DOHH2 (cell line): ENCODE measurements at regions not wholly inside any gene's neighbourhood (a gene's known extent, or its start where the extent isn't known, plus 50 kb on each side); places are given as distances from the start of the nearest gene placed in this dataset.
A peak's percentile ranks its signal among the peaks of the same experiment; 100 is the strongest.

Experiments
- H3F3A ChIP-seq: fragments of 200-600 bp; sonication (generic), shearing (Covaris generic); 2 replicates; pipeline ENCODE4 v1.6.0; 2016; ENCODE audit warnings: antibody characterized with exemption, mild to moderate bottlenecking; ENCODE audit not compliant: control insufficient read depth, insufficient read depth
- H3K27ac ChIP-seq: fragments of 200-600 bp; sonication (generic); 2 replicates; pipeline ENCODE4 v1.5.1; 2014; ENCODE audit warnings: low read depth, mild to moderate bottlenecking, low read length, moderate library complexity
- H3K27me3 ChIP-seq: fragments of 200-600 bp; sonication (generic); 2 replicates; pipeline ENCODE4 v1.6.1; 2014; ENCODE audit warnings: mild to moderate bottlenecking, low read length, mixed read lengths; ENCODE audit not compliant: control insufficient read depth
- H3K36me3 ChIP-seq: fragments of 200-600 bp; sonication (generic); 2 replicates; pipeline ENCODE4 v1.6.1; 2014; ENCODE audit warnings: mild to moderate bottlenecking, low read length, moderate library complexity, mixed read lengths; ENCODE audit not compliant: control insufficient read depth
- H3K4me1 ChIP-seq: fragments of 200-600 bp; sonication (generic); 2 replicates; pipeline ENCODE4 v1.6.1; 2014; ENCODE audit warnings: mild to moderate bottlenecking, low read length, mixed read lengths; ENCODE audit not compliant: control insufficient read depth
- H3K4me2 ChIP-seq: fragments of 200-600 bp; sonication (generic); 2 replicates; pipeline ENCODE4 v1.6.0; 2014; ENCODE audit warnings: mild to moderate bottlenecking, low read length, moderate library complexity
- H3K4me3 ChIP-seq: fragments of 200-600 bp; sonication (generic); 2 replicates; pipeline ENCODE4 v1.5.1; 2014; ENCODE audit warnings: mild to moderate bottlenecking, low read length, mixed read lengths
- H3K79me2 ChIP-seq: fragments of 200-600 bp; sonication (generic); 2 replicates; pipeline ENCODE4 v1.6.1; 2014; ENCODE audit warnings: mild to moderate bottlenecking, low read length, mixed read lengths; ENCODE audit not compliant: control insufficient read depth
- H3K9me2 ChIP-seq: fragments of 200-600 bp; sonication (generic); replicated peaks from 2 replicates; pipeline ENCODE4 v1.6.1; 2014; ENCODE audit warnings: mild to moderate bottlenecking, low read length, mixed read lengths; ENCODE audit not compliant: control insufficient read depth
- H3K9me3 ChIP-seq: fragments of 200-600 bp; sonication (generic); 2 replicates; pipeline ENCODE4 v1.6.1; 2014; ENCODE audit warnings: antibody characterized with exemption, low read length, mixed read lengths; ENCODE audit not compliant: control insufficient read depth, insufficient read depth
- H4K20me1 ChIP-seq: fragments of 200-600 bp; sonication (generic); 2 replicates; pipeline ENCODE4 v1.6.0; 2014; ENCODE audit warnings: low read depth, mild to moderate bottlenecking, antibody characterized with exemption, low read length, moderate library complexity; ENCODE audit not compliant: control insufficient read depth, insufficient read depth
- EZH2phosphoT487 ChIP-seq: fragments of 200-600 bp; sonication (generic); IDR thresholded peaks from 2 replicates; pipeline ENCODE4 v1.6.1; 2017; ENCODE audit warnings: borderline replicate concordance, mild to moderate bottlenecking, antibody characterized with exemption, low read length, moderate library complexity, mixed read lengths
- TF ChIP-seq, protein P1 (sequence below): fragments of 200-600 bp; sonication (generic); IDR thresholded peaks from one replicate; pipeline ENCODE4 v1.5.1; 2014; ENCODE audit warnings: antibody characterized with exemption, mild to moderate bottlenecking, low read depth, low read length; ENCODE audit not compliant: poor library complexity, severe bottlenecking

DNA sequence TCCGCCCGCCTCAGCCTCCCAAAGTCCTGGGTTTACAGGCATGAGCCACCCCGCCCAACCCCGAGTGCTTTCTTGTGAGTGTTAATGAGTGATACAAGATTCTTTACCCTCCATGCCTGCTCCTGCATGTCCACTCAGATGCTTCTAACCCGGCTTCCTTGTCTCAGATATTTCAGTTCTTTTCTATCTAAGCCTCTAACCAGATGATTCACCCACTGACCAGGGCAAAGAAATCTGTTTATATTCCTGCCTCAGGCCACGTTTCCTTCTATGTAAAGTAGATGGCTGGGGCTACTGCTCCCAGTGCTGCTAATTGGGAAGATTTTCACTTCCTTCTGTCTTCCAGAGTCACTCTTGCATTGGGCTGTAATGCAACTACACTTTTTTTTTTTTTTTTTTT, 395.1 kb upstream of the ANKRD30A start:
- Histone ChIP-seq H3K9me2 (no peaks in the 10 kb centered on the region), H3F3A (no peaks in the 10 kb centered on the region), H3K4me2 (no peak overlapping the region), H3K36me3 (no peaks in the 10 kb centered on the region), H3K27ac (no peak overlapping the region), H3K9me3 (no peaks in the 10 kb centered on the region), H3K4me3 (no peak overlapping the region), H3K27me3 (no peaks in the 10 kb centered on the region), H3K4me1 (no peaks in the 10 kb centered on the region), H3K79me2 (no peaks in the 10 kb centered on the region), H4K20me1 (no peaks in the 10 kb centered on the region)
- TF ChIP-seq, protein P1, sequence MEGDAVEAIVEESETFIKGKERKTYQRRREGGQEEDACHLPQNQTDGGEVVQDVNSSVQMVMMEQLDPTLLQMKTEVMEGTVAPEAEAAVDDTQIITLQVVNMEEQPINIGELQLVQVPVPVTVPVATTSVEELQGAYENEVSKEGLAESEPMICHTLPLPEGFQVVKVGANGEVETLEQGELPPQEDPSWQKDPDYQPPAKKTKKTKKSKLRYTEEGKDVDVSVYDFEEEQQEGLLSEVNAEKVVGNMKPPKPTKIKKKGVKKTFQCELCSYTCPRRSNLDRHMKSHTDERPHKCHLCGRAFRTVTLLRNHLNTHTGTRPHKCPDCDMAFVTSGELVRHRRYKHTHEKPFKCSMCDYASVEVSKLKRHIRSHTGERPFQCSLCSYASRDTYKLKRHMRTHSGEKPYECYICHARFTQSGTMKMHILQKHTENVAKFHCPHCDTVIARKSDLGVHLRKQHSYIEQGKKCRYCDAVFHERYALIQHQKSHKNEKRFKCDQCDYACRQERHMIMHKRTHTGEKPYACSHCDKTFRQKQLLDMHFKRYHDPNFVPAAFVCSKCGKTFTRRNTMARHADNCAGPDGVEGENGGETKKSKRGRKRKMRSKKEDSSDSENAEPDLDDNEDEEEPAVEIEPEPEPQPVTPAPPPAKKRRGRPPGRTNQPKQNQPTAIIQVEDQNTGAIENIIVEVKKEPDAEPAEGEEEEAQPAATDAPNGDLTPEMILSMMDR: no peak

DNA sequence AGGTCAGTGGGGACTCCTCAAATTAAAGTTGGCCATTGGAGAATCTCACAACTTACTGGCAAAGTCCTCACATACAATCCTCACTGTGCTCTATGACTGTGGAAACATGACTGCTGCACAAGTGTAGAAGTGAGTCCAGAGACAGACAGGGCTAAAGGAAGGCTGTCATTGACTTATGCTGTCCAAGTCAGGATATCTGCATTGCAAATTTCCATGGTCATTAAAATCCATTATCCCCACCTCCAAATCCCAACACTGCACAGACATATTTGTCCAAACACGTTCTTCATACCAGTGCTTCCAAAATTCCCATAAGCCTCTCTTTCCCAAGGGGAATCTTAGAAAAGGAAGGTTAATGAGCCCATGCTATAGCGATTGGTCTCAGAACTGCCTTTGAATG, 396.8 kb upstream of the ANKRD30A start:
- H3K27ac ChIP-seq: no peak overlapping the region
- H3F3A ChIP-seq: no peaks in the 10 kb centered on the region
- H4K20me1 ChIP-seq: no peaks in the 10 kb centered on the region
- no peak for TF ChIP-seq EZH2phosphoT487
- TF ChIP-seq, protein P1: no peak
- H3K4me3 ChIP-seq: no peak overlapping the region
- no peaks in the 10 kb centered on the region for H3K79me2 ChIP-seq
- no peaks in the 10 kb centered on the region for H3K9me3 ChIP-seq
- no peaks in the 10 kb centered on the region for H3K9me2 ChIP-seq
- H3K4me2 ChIP-seq: no peak overlapping the region
- H3K27me3 ChIP-seq: no peaks in the 10 kb centered on the region
- H3K36me3 ChIP-seq: no peaks in the 10 kb centered on the region
- no peaks in the 10 kb centered on the region for H3K4me1 ChIP-seq

DNA sequence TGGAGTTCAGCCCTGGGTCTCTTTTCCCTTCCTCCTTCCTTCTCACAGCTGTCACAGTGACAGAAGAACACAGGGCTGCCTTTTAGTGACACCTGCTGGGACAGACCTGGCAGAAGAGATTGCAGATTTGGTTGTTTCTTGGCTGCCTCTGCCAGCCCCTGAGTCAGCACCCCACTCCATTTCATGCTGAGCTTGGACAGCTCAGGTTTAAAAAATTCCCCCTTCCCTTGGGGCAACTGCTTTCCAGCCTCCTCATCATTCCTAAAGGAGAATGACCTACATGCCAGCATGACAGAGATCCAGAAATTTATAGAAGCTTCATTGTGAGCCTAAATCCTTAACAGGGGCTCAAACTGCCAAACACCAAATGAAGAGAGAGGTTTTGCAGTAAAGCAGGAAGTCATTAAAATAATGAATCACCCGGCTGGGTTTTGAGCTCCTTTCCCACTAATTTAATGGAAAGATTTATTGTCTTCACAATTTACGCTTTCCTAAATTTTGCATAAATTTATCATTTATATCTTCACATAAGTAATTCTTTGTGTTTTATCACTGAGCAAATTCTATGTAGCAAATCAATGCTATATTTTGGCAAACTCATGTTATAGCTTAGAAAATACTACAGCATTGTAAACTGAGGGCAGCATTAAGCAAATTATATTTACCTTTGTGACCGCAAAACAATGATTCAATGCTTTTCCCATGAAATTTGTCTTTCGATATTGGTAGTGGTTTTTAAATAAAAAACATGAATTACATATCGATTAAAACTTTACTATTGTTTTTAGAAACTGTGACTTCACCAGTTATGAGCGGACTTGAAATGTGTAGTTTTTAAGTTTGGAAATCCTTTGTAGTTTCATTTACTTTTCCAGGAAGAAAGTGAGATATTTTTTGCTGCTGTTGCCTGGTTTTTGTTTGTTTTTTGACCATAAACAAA, 399.5 kb upstream of the ANKRD30A start:
- Histone ChIP-seq H3K36me3 (no peaks in the 10 kb centered on the region), H3F3A (no peaks in the 10 kb centered on the region), H3K79me2 (no peaks in the 10 kb centered on the region), H3K4me2 (no peak overlapping the region), H3K9me3 (no peaks in the 10 kb centered on the region), H3K4me1 (no peaks in the 10 kb centered on the region), H3K4me3 (no peak overlapping the region), H3K27ac (no peak overlapping the region), H3K9me2 (no peaks in the 10 kb centered on the region), H4K20me1 (no peaks in the 10 kb centered on the region), H3K27me3 (no peaks in the 10 kb centered on the region)
- TF ChIP-seq, protein P1: peak; percentile 9
- no peak for TF ChIP-seq EZH2phosphoT487
